Endothelial cell of umbilical vein (primary cell): ENCODE measurements at regions not wholly inside any gene's neighbourhood (a gene's known extent, or its start where the extent isn't known, plus 50 kb on each side); places are given as distances from the start of the nearest gene placed in this dataset.

ENCODE experiments used
- BruUV-seq: library from RNA; stranded (reverse); fragments of 400-500 nt; replicated peaks from 2 replicates; lab custom pipeline; 2021; lab: Mats Ljungman, UMichigan
- CTCF ChIA-PET: fragments of 300-600, 350-600 bp; sonication (Branson Sonifier 250); formaldehyde crosslinking; loops from one replicate; lab custom pipeline; 2021; ENCODE audit warnings: antibody characterized with exemption, inconsistent platforms; lab: Charles Lee
- POLR2A ChIA-PET: fragments of 300-600, 350-600 bp; sonication (Branson Sonifier 250); formaldehyde crosslinking; loops from one replicate; lab custom pipeline; 2021; ENCODE audit warnings: antibody characterized with exemption, inconsistent platforms; lab: Charles Lee
- DNase-seq: peaks from one replicate; pipeline ENCODE4 v3.0.0-alpha.2; 2011; ENCODE audit warnings: low read depth, low spot score
- FAIRE-seq: peaks from 2 replicates; lab custom pipeline; 2011; peaks lifted over from hg19 to GRCh38; lab: Jason Lieb, UNC
- H2AFZ ChIP-seq: 2 replicates; pipeline ENCODE4 v1.6.0; 2012; ENCODE audit warnings: low read depth, low read length, control low read depth, inconsistent platforms
- H3K27ac ChIP-seq: 2 replicates; pipeline ENCODE4 v1.5.1; 2011; ENCODE audit warnings: low read depth, mild to moderate bottlenecking, control low read depth, low read length, moderate library complexity; ENCODE audit not compliant: insufficient read depth
- H3K27me3 ChIP-seq, 2 experiments: 2 replicates each; pipeline versions ENCODE4 v1.6.0 to v1.6.1; 2011; ENCODE audit warnings: low read length in 2 of 2, mixed read lengths in 1 of 2; ENCODE audit not compliant: control insufficient read depth in 2 of 2, insufficient read depth in 2 of 2
- H3K36me3 ChIP-seq, 2 experiments: 2 replicates in 1 of 2; 3 replicates in 1 of 2; pipeline ENCODE4 v1.5.1; 2011; ENCODE audit warnings: low read length in 2 of 2, mild to moderate bottlenecking in 1 of 2, moderate library complexity in 1 of 2; ENCODE audit not compliant: control insufficient read depth in 2 of 2, insufficient read depth in 2 of 2; ENCODE audit errors: extremely low read depth in 1 of 2
- H3K4me1 ChIP-seq: 3 replicates; pipeline ENCODE4 v1.5.1; 2011; ENCODE audit warnings: mild to moderate bottlenecking, low read length; ENCODE audit not compliant: control insufficient read depth, insufficient read depth; ENCODE audit errors: extremely low read depth
- H3K4me2 ChIP-seq: 2 replicates; pipeline ENCODE4 v1.6.1; 2011; ENCODE audit warnings: low read length, control low read depth, mixed read lengths; ENCODE audit not compliant: insufficient read depth
- H3K4me3 ChIP-seq, 3 experiments: fragments of 200-600 bp in 1 of 3; sonication (generic), shearing (Covaris generic) in 1 of 3; replicated peaks in 1 of 3; 2 replicates each; pipeline ENCODE4 v1.5.1; 2011 to 2016; ENCODE audit warnings: control low read depth in 3 of 3, low read length in 3 of 3, mild to moderate bottlenecking in 2 of 3, inconsistent platforms in 1 of 3, low read depth in 1 of 3, moderate library complexity in 1 of 3; ENCODE audit not compliant: insufficient read depth in 1 of 3
- H3K79me2 ChIP-seq: 2 replicates; pipeline ENCODE4 v1.6.0; 2012; ENCODE audit warnings: low read length, inconsistent platforms; ENCODE audit not compliant: control insufficient read depth, insufficient read depth
- H3K9ac ChIP-seq: replicated peaks from 2 replicates; pipeline ENCODE3; 2011; ENCODE audit warnings: low read length, control low read depth; ENCODE audit not compliant: insufficient read depth; ENCODE audit errors: extremely low read depth
- H3K9me1 ChIP-seq: replicated peaks from 3 replicates; pipeline ENCODE4 v1.6.0; 2011; ENCODE audit warnings: mild to moderate bottlenecking, low read length; ENCODE audit not compliant: control insufficient read depth, insufficient read depth; ENCODE audit errors: extremely low read depth
- H3K9me3 ChIP-seq: replicated peaks from 2 replicates; pipeline ENCODE4 v1.5.1; 2012; ENCODE audit warnings: low read length, inconsistent platforms; ENCODE audit not compliant: control insufficient read depth, insufficient read depth
- H4K20me1 ChIP-seq: replicated peaks from 2 replicates; pipeline ENCODE3; 2011; ENCODE audit warnings: mild to moderate bottlenecking, low read length; ENCODE audit not compliant: control insufficient read depth, insufficient read depth; ENCODE audit errors: extremely low read depth
- EZH2 ChIP-seq: IDR thresholded peaks from 2 replicates; pipeline ENCODE4 v1.6.1; 2012; ENCODE audit warnings: borderline replicate concordance, low read depth, mild to moderate bottlenecking, moderate library complexity, low read length, inconsistent platforms; ENCODE audit not compliant: severe bottlenecking
- FOS ChIP-seq: IDR thresholded peaks from 2 replicates; pipeline ENCODE4 v1.6.1; 2011; ENCODE audit warnings: mild to moderate bottlenecking, low read length, moderate library complexity, borderline replicate concordance; ENCODE audit not compliant: insufficient read depth
- GATA2 ChIP-seq: IDR thresholded peaks from 2 replicates; pipeline ENCODE4 v1.7.0; 2011; ENCODE audit warnings: low read depth, mild to moderate bottlenecking, moderate library complexity, mixed read lengths, low read length; ENCODE audit not compliant: insufficient read length, insufficient read depth
- JUN ChIP-seq: IDR thresholded peaks from 2 replicates; pipeline ENCODE4 v1.6.1; 2011; ENCODE audit warnings: borderline replicate concordance, low read depth; ENCODE audit not compliant: insufficient read length, insufficient read depth
- MAX ChIP-seq: IDR thresholded peaks from 2 replicates; pipeline ENCODE4 v1.6.1; 2011; ENCODE audit not compliant: insufficient read depth, insufficient read length
- MYC ChIP-seq: IDR thresholded peaks from one replicate; pipeline ENCODE4 v1.6.1; 2011; ENCODE audit warnings: mild to moderate bottlenecking, low read depth, low read length
- POLR2A ChIP-seq: IDR thresholded peaks from 2 replicates; pipeline ENCODE4 v1.6.1; 2012; ENCODE audit warnings: low read depth, mild to moderate bottlenecking, control low read depth, low read length
- POLR2AphosphoS5 ChIP-seq: IDR thresholded peaks from 2 replicates; pipeline ENCODE4 v1.6.1; 2012; ENCODE audit warnings: low read depth, mild to moderate bottlenecking, control low read depth, low read length, moderate library complexity; ENCODE audit not compliant: insufficient read depth
- dilution Hi-C: fragments of 300-500 bp; cut with MboI; formaldehyde crosslinking; loops from one replicate; pipeline ENCODE4 v1.15.0; 2019; ENCODE audit warnings: low sequenced_read_pairs; ENCODE audit not compliant: extremely low pct_ligation_motif_present
- intact Hi-C: fragments of 100-400 bp; cut with micrococcal nuclease; formaldehyde crosslinking; loops from one replicate; pipeline ENCODE4 v1.10.0; 2022
- TF ChIP-seq, protein P1 (sequence below), 2 donors: IDR thresholded peaks; 1 replicate in 1 of 2; 2 replicates in 1 of 2; pipeline ENCODE4 v1.5.1; 2011; ENCODE audit warnings: low read length in 2 of 2, mild to moderate bottlenecking in 2 of 2, moderate library complexity in 2 of 2, control low read depth in 1 of 2, inconsistent platforms in 1 of 2, low read depth in 1 of 2; ENCODE audit not compliant: insufficient read depth in 1 of 2; ENCODE audit errors: extremely low read depth in 1 of 2

GRCh38 chrX:42386681-42387080, 391.3 kb downstream of the PPP1R2C start:
- no peak for FAIRE-seq
- dilution Hi-C loops (no loop called here), intact Hi-C loops (no loop called here)
- Histone ChIP-seq H3K36me3 (no peaks in the 10 kb centered on the region), H3K4me1 (no peaks in the 10 kb centered on the region), H3K9me3 (no peaks in the 10 kb centered on the region), H2AFZ (no peak overlapping the region), H3K4me2 (no peak overlapping the region), H3K9me1 (no peaks in the 10 kb centered on the region), H3K27ac (no peak overlapping the region), H3K27me3 (no peaks in the 10 kb centered on the region), H4K20me1 (no peaks in the 10 kb centered on the region), H3K4me3 (no peak overlapping the region), H3K79me2 (no peaks in the 10 kb centered on the region), H3K9ac (no peak overlapping the region)
- ChIA-PET CTCF (no interaction called here), POLR2A (no interaction called here)
- no peak for DNase-seq
- BruUV-seq = no TSS peak
- TF ChIP-seq, protein P1, sequence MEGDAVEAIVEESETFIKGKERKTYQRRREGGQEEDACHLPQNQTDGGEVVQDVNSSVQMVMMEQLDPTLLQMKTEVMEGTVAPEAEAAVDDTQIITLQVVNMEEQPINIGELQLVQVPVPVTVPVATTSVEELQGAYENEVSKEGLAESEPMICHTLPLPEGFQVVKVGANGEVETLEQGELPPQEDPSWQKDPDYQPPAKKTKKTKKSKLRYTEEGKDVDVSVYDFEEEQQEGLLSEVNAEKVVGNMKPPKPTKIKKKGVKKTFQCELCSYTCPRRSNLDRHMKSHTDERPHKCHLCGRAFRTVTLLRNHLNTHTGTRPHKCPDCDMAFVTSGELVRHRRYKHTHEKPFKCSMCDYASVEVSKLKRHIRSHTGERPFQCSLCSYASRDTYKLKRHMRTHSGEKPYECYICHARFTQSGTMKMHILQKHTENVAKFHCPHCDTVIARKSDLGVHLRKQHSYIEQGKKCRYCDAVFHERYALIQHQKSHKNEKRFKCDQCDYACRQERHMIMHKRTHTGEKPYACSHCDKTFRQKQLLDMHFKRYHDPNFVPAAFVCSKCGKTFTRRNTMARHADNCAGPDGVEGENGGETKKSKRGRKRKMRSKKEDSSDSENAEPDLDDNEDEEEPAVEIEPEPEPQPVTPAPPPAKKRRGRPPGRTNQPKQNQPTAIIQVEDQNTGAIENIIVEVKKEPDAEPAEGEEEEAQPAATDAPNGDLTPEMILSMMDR (IDR thresholded peaks at IDR 0.05; ENCODE audit: extremely low read depth in 1 of 2, insufficient read depth in 1 of 2, low read depth in 1 of 2, low read length in 2 of 2) = no peak
- TF ChIP-seq POLR2A (no peak), GATA2 (no peak), EZH2 (no peak), POLR2AphosphoS5 (no peak), MYC (no peak)

GRCh38 chrX:42385730-42386129, 392.2 kb downstream of the PPP1R2C start:
- intact Hi-C loops = no loop called here

More at GRCh38 chrX:42385730-42386129, 392.2 kb downstream of the PPP1R2C start:
- H4K20me1 ChIP-seq = no peaks in the 10 kb centered on the region
- no peak overlapping the region for H2AFZ ChIP-seq
- no TSS peak for BruUV-seq
- H3K9me1 ChIP-seq = no peaks in the 10 kb centered on the region
- dilution Hi-C loops = no loop called here
- TF ChIP-seq JUN (no peak), GATA2 (no peak), POLR2AphosphoS5 (no peak), MYC (no peak), POLR2A (no peak), MAX (no peak), FOS (no peak), EZH2 (no peak)
- TF ChIP-seq, protein P1 (IDR thresholded peaks at IDR 0.05; ENCODE audit: extremely low read depth in 1 of 2, insufficient read depth in 1 of 2, low read depth in 1 of 2, low read length in 2 of 2) = no peak
- CTCF ChIA-PET = interaction anchor here (0.5 kb wide), 1 partner anchor 140 kb away, joined by 3 read pairs; no protein-coding TSS in a partner anchor
- no peak for FAIRE-seq
- POLR2A ChIA-PET = no interaction called here
- no peak overlapping the region for H3K27ac ChIP-seq
- no peak overlapping the region for H3K4me2 ChIP-seq
- H3K9me3 ChIP-seq = no peaks in the 10 kb centered on the region
- no peak overlapping the region for H3K9ac ChIP-seq
- DNase-seq = no peak
- H3K4me1 ChIP-seq = no peaks in the 10 kb centered on the region
- H3K27me3 ChIP-seq = no peaks in the 10 kb centered on the region
- no peak overlapping the region for H3K4me3 ChIP-seq
- no peaks in the 10 kb centered on the region for H3K36me3 ChIP-seq
- no peaks in the 10 kb centered on the region for H3K79me2 ChIP-seq
